ENCODE measurements at regions not wholly inside any gene's neighbourhood (a gene's known extent, or its start where the extent isn't known, plus 50 kb on each side); places are given as distances from the start of the nearest gene placed in this dataset.

DNA sequence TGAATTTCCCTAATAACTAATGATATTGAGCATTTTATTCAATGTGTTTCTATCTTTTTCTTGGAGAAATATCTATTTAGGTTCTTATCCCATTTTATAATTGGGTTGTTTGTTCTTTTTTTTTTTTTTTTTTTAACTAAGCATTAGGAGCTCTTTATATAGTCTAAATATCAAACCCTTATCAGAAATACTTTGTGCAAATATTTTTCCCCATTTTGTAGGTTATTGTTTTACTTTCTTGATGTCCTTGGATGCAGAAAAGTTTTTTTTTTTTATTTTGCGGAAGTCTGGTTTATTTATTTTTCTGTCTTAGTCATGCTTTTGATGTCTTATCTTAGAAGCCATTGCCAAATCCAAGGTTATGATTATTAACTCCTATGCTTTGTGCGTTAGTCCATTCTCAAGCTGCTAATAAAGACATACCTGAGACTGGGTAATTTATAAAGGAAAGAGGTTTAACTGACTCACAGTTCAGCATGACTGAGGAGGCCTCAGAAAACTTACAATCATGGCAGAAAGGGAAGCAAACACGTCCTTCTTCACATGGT lies 434.3 kb upstream of the TBX3 start:
- no peaks in the 10 kb centered on the region for H3K9me2 ChIP-seq (replicated peaks; ENCODE audit: insufficient read depth)
- WGBS (ENCODE audit: low lambda C conversion rate, missing lambda C conversion rate), result 63% methylated on average over 3 of the region's 3 CpGs
- peak; percentile 17 for DNase-seq (ENCODE audit: low spot score)
- no peaks in the 10 kb centered on the region for H3K27me3 ChIP-seq
- H3K4me1 ChIP-seq (ENCODE audit: insufficient read depth), result peaks cover 5% of the 10 kb centered on the region
- no peaks in the 10 kb centered on the region for H4K20me1 ChIP-seq (ENCODE audit: insufficient read depth, poor library complexity, severe bottlenecking)
- no peaks in the 10 kb centered on the region for H3K9me3 ChIP-seq (ENCODE audit: low read depth)
- H2AFZ ChIP-seq, result no peak overlapping the region
- H3K79me2 ChIP-seq, result no peaks in the 10 kb centered on the region
- no peak overlapping the region for H3K4me3 ChIP-seq
- TF ChIP-seq EZH2 (IDR thresholded peaks at IDR 0.05; ENCODE audit: borderline replicate concordance) (no peak), EZH2phosphoT487 (IDR thresholded peaks at IDR 0.05; ENCODE audit: low read depth, severe bottlenecking, unreplicated experiment) (no peak)
- TF ChIP-seq, protein P1, sequence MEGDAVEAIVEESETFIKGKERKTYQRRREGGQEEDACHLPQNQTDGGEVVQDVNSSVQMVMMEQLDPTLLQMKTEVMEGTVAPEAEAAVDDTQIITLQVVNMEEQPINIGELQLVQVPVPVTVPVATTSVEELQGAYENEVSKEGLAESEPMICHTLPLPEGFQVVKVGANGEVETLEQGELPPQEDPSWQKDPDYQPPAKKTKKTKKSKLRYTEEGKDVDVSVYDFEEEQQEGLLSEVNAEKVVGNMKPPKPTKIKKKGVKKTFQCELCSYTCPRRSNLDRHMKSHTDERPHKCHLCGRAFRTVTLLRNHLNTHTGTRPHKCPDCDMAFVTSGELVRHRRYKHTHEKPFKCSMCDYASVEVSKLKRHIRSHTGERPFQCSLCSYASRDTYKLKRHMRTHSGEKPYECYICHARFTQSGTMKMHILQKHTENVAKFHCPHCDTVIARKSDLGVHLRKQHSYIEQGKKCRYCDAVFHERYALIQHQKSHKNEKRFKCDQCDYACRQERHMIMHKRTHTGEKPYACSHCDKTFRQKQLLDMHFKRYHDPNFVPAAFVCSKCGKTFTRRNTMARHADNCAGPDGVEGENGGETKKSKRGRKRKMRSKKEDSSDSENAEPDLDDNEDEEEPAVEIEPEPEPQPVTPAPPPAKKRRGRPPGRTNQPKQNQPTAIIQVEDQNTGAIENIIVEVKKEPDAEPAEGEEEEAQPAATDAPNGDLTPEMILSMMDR (IDR thresholded peaks at IDR 0.05; ENCODE audit: poor library complexity), result no peak
- peak overlapping the region; percentile 85 for H3K27ac ChIP-seq
- no peaks in the 10 kb centered on the region for H3K36me3 ChIP-seq (replicated peaks; ENCODE audit: insufficient read depth, low read depth)
- H3K4me2 ChIP-seq, result no peak overlapping the region

DNA sequence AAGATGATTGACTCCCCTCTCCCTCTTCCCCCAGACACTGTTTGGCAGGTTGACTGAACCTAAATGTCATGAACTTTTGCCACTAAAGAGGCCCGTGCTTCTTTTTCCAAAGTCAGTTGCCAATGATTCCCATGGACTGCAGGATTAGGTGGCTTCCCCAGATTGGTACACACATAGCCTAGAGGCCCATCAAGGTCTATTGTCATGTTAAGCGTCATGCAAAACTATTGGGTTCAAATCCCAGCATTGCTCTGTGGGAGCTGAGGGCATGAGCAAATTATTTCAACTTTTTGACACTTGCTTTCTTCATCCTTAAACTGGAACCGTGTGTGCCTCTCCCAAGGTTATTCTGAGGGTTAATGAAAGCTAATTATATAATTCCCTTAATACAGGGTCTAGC lies 430.2 kb upstream of the TBX3 start:
- no peaks in the 10 kb centered on the region for H3K27me3 ChIP-seq
- no peak overlapping the region for H3K4me3 ChIP-seq
- H3K4me1 ChIP-seq (ENCODE audit: insufficient read depth), result peaks cover 5% of the 10 kb centered on the region
- no peaks in the 10 kb centered on the region for H3K9me3 ChIP-seq (ENCODE audit: low read depth)
- no peaks in the 10 kb centered on the region for H4K20me1 ChIP-seq (ENCODE audit: insufficient read depth, poor library complexity, severe bottlenecking)
- H3K9me2 ChIP-seq (replicated peaks; ENCODE audit: insufficient read depth), result no peaks in the 10 kb centered on the region
- H3K36me3 ChIP-seq (replicated peaks; ENCODE audit: insufficient read depth, low read depth), result no peaks in the 10 kb centered on the region
- H3K27ac ChIP-seq, result no peak overlapping the region
- DNase-seq (ENCODE audit: low spot score), result no peak
- 89% methylated on average over 3 of the region's 3 CpGs for WGBS (ENCODE audit: low lambda C conversion rate, missing lambda C conversion rate)
- no peaks in the 10 kb centered on the region for H3K79me2 ChIP-seq
- no peak overlapping the region for H2AFZ ChIP-seq
- TF ChIP-seq, protein P1 (IDR thresholded peaks at IDR 0.05; ENCODE audit: poor library complexity), result no peak
- no peak for TF ChIP-seq EZH2phosphoT487 (IDR thresholded peaks at IDR 0.05; ENCODE audit: low read depth, severe bottlenecking, unreplicated experiment)
- TF ChIP-seq EZH2 (IDR thresholded peaks at IDR 0.05; ENCODE audit: borderline replicate concordance), result no peak
- no peak overlapping the region for H3K4me2 ChIP-seq

DNA sequence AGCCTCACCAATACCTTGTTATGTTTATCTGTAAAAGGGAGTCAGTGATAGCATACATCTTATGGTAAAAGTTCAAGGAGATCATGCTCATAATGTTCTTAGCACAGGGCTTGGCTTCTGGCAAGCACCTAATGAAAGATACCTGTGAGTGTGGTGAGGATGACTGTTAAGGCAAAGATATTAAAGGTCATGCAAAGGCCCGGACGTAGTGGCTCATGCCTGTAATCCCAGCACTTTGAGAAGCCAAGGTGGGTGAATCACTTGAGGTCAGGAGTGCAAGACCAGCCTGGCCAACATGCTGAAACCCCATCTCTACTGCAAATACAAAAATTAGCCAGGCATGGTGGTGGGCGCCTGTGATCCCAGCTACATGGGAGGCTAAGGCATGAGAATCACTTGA lies 425.9 kb upstream of the TBX3 start:
- H3K9me3 ChIP-seq (ENCODE audit: low read depth), result no peaks in the 10 kb centered on the region
- no peaks in the 10 kb centered on the region for H3K36me3 ChIP-seq (replicated peaks; ENCODE audit: insufficient read depth, low read depth)
- no peaks in the 10 kb centered on the region for H3K79me2 ChIP-seq
- H4K20me1 ChIP-seq (ENCODE audit: insufficient read depth, poor library complexity, severe bottlenecking), result no peaks in the 10 kb centered on the region
- no peaks in the 10 kb centered on the region for H3K27me3 ChIP-seq
- no peak for DNase-seq (ENCODE audit: low spot score)
- H2AFZ ChIP-seq, result no peak overlapping the region
- H3K4me1 ChIP-seq (ENCODE audit: insufficient read depth), result no peaks in the 10 kb centered on the region
- WGBS (ENCODE audit: low lambda C conversion rate, missing lambda C conversion rate), result 89% methylated on average over 3 of the region's 3 CpGs
- no peak overlapping the region for H3K27ac ChIP-seq
- H3K4me3 ChIP-seq, result no peak overlapping the region
- no peak for TF ChIP-seq EZH2phosphoT487 (IDR thresholded peaks at IDR 0.05; ENCODE audit: low read depth, severe bottlenecking, unreplicated experiment)
- no peak for TF ChIP-seq EZH2 (IDR thresholded peaks at IDR 0.05; ENCODE audit: borderline replicate concordance)
- TF ChIP-seq, protein P1 (IDR thresholded peaks at IDR 0.05; ENCODE audit: poor library complexity), result no peak
- no peak overlapping the region for H3K4me2 ChIP-seq
- H3K9me2 ChIP-seq (replicated peaks; ENCODE audit: insufficient read depth), result no peaks in the 10 kb centered on the region

All from hepatocyte (in vitro differentiated cells).